IMR-90 (cell line): ENCODE measurements at regions not wholly inside any gene's neighbourhood (a gene's known extent, or its start where the extent isn't known, plus 50 kb on each side); places are given as distances from the start of the nearest gene placed in this dataset.

Experiments used
- ATAC-seq: fragments of 200-7000 bp; cut with Tn5 transposase; 2 replicates; pipeline ENCODE4 v1.9.1; 2020; ENCODE audit warnings: low read depth, mild to moderate bottlenecking, moderate library complexity
- BruUV-seq: library from RNA; stranded (reverse); fragments of 400-500 nt; replicated peaks from 2 replicates; lab custom pipeline; 2021; lab: Mats Ljungman, UMichigan
- CTCF ChIA-PET: fragments of 300-600 bp; formaldehyde crosslinking; extraction: SDS; loops from one replicate; lab custom pipeline; 2021; ENCODE audit warnings: antibody characterized with exemption; lab: Yijun Ruan, JAX
- POLR2A ChIA-PET: fragments of 300-600 bp; sonication (Branson Sonifier 250); formaldehyde crosslinking; loops from one replicate; lab custom pipeline; 2022; ENCODE audit warnings: antibody characterized with exemption; ENCODE audit not compliant: unreplicated experiment; lab: Charles Lee
- DNase-seq: peaks from one replicate; pipeline ENCODE4 v3.0.0; 2013
- H2AFZ ChIP-seq: replicated peaks from 2 replicates; pipeline ENCODE3; 2013; ENCODE audit warnings: low read length, mild to moderate bottlenecking; ENCODE audit not compliant: poor library complexity
- H2AK5ac ChIP-seq: 2 replicates; pipeline ENCODE4 v1.6.1; 2013; ENCODE audit warnings: low read depth, low read length, inconsistent platforms
- H2AK9ac ChIP-seq: replicated peaks from 2 replicates; pipeline ENCODE3; 2013; ENCODE audit warnings: mild to moderate bottlenecking, low read depth, low read length, moderate library complexity; ENCODE audit not compliant: poor library complexity
- H2BK120ac ChIP-seq: 2 replicates; pipeline ENCODE4 v1.6.1; 2013; ENCODE audit warnings: low read depth, low read length, inconsistent platforms
- H2BK15ac ChIP-seq: 3 replicates; pipeline ENCODE4 v1.6.1; 2013; ENCODE audit warnings: low read depth, low read length, inconsistent platforms
- H2BK20ac ChIP-seq: 2 replicates; pipeline ENCODE4 v1.6.1; 2013; ENCODE audit warnings: low read depth, mild to moderate bottlenecking, inconsistent platforms, low read length, moderate library complexity
- H2BK5ac ChIP-seq: 2 replicates; pipeline ENCODE4 v1.6.1; 2013; ENCODE audit warnings: mild to moderate bottlenecking, low read depth, low read length, inconsistent platforms; ENCODE audit not compliant: poor library complexity, severe bottlenecking
- H3K14ac ChIP-seq: replicated peaks from 2 replicates; pipeline ENCODE4 v1.6.1; 2013; ENCODE audit warnings: low read depth, low read length, inconsistent platforms
- H3K18ac ChIP-seq: 2 replicates; pipeline ENCODE4 v1.6.1; 2013; ENCODE audit warnings: low read depth, low read length, control low read depth
- H3K23ac ChIP-seq: 2 replicates; pipeline ENCODE4 v1.6.1; 2013; ENCODE audit warnings: low read depth, low read length, inconsistent platforms
- H3K27ac ChIP-seq: 2 replicates; pipeline ENCODE4 v1.5.1; 2013; ENCODE audit warnings: mild to moderate bottlenecking, control low read depth, low read length; ENCODE audit not compliant: insufficient read depth
- H3K27me3 ChIP-seq: 2 replicates; pipeline ENCODE4 v1.6.1; 2013; ENCODE audit warnings: low read length; ENCODE audit not compliant: control insufficient read depth, insufficient read depth
- H3K36me3 ChIP-seq: 2 replicates; pipeline ENCODE4 v1.6.1; 2013; ENCODE audit warnings: low read length, mixed read lengths; ENCODE audit not compliant: control insufficient read depth, insufficient read depth
- H3K4ac ChIP-seq: 2 replicates; pipeline ENCODE4 v1.6.1; 2013; ENCODE audit warnings: low read depth, low read length, inconsistent platforms
- H3K4me1 ChIP-seq: 2 replicates; pipeline ENCODE4 v1.6.1; 2013; ENCODE audit warnings: low read length, mixed read lengths; ENCODE audit not compliant: control insufficient read depth, insufficient read depth
- H3K4me2 ChIP-seq: 2 replicates; pipeline ENCODE4 v1.6.1; 2013; ENCODE audit warnings: low read depth, mild to moderate bottlenecking, control low read depth, low read length, moderate library complexity
- H3K4me3 ChIP-seq: 2 replicates; pipeline ENCODE4 v1.5.1; 2013; ENCODE audit warnings: low read depth, mild to moderate bottlenecking, control low read depth, low read length, moderate library complexity; ENCODE audit not compliant: insufficient read depth
- H3K56ac ChIP-seq: 2 replicates; pipeline ENCODE4 v1.6.1; 2013; ENCODE audit warnings: low read length, inconsistent platforms; ENCODE audit not compliant: insufficient read depth; ENCODE audit errors: extremely low read depth
- H3K79me1 ChIP-seq, 2 experiments: 2 replicates each; pipeline ENCODE4 v1.6.1; 2013; ENCODE audit warnings: low read length in 2 of 2, inconsistent platforms in 1 of 2, low read depth in 1 of 2
- H3K9ac ChIP-seq: 2 replicates; pipeline ENCODE4 v1.6.1; 2013; ENCODE audit warnings: low read depth, low read length, control low read depth
- H3K9me1 ChIP-seq: 2 replicates; pipeline ENCODE4 v1.6.1; 2013; ENCODE audit warnings: low read length, inconsistent platforms; ENCODE audit not compliant: insufficient read depth
- H3K9me3 ChIP-seq: 2 replicates; pipeline ENCODE4 v1.6.1; 2013; ENCODE audit warnings: low read length; ENCODE audit not compliant: control insufficient read depth, insufficient read depth
- H4K20me1 ChIP-seq: 2 replicates; pipeline ENCODE4 v1.6.1; 2013; ENCODE audit warnings: low read length, inconsistent platforms; ENCODE audit not compliant: insufficient read depth
- H4K5ac ChIP-seq: 2 replicates; pipeline ENCODE4 v1.6.1; 2013; ENCODE audit warnings: mild to moderate bottlenecking, low read depth, low read length, control low read depth
- H4K8ac ChIP-seq, 2 experiments: 2 replicates each; pipeline ENCODE4 v1.6.1; 2013; ENCODE audit warnings: low read depth in 2 of 2, low read length in 2 of 2, control low read depth in 1 of 2, inconsistent platforms in 1 of 2
- H4K91ac ChIP-seq: 2 replicates; pipeline ENCODE4 v1.6.1; 2013; ENCODE audit warnings: low read depth, low read length, inconsistent platforms; ENCODE audit not compliant: insufficient read depth
- BHLHE40 ChIP-seq: fragments of 150-350 bp; IDR thresholded peaks from 2 replicates; pipeline ENCODE4 v1.6.1; 2016; ENCODE audit warnings: mild to moderate bottlenecking, low read depth, low read length
- CEBPB ChIP-seq: IDR thresholded peaks from 2 replicates; pipeline ENCODE4 v1.6.1; 2012; ENCODE audit warnings: low read depth, low read length, improper control_type of control experiment
- POLR2A ChIP-seq: IDR thresholded peaks from 2 replicates; pipeline ENCODE4 v1.6.1; 2012; ENCODE audit warnings: mild to moderate bottlenecking, low read depth, low read length
- RCOR1 ChIP-seq: IDR thresholded peaks from 2 replicates; pipeline ENCODE4 v1.6.1; 2012; ENCODE audit warnings: mild to moderate bottlenecking, low read length, improper control_type of control experiment; ENCODE audit not compliant: insufficient replicate concordance
- RFX5 ChIP-seq: IDR thresholded peaks from 2 replicates; pipeline ENCODE4 v1.8.0; 2012; ENCODE audit warnings: low read depth, mild to moderate bottlenecking, low read length, moderate library complexity
- SMC3 ChIP-seq: fragments of 150-350 bp; IDR thresholded peaks from 2 replicates; pipeline ENCODE4 v1.6.1; 2016; ENCODE audit warnings: low read depth, mild to moderate bottlenecking, antibody characterized with exemption, low read length, moderate library complexity
- WGBS, 2 experiments: methylation state at CpG; one replicate each; pipeline versions ENCODE4 v1.1.5 to v1.1.7; 2013; ENCODE audit warnings: missing lambda C conversion rate in 2 of 2; ENCODE audit not compliant: insufficient read length in 1 of 2; ENCODE audit errors: extremely low coverage in 2 of 2; 5-methylcytosine and 5-hydroxymethylcytosine counted together
- dilution Hi-C: fragments of 300-500 bp; cut with HindIII; formaldehyde crosslinking; loops from one replicate; pipeline ENCODE4 v1.14.3; 2018; ENCODE audit warnings: low sequenced_read_pairs; ENCODE audit not compliant: unreplicated experiment
- in situ Hi-C: fragments of 300-500 bp; cut with MboI; formaldehyde crosslinking; loops from 3 replicates; pipeline ENCODE4 v1.14.3; 2019; ENCODE audit warnings: low sequenced_read_pairs, inconsistent platforms, mixed read lengths
- intact Hi-C: fragments of 100-400 bp; cut with micrococcal nuclease; formaldehyde crosslinking; loops from 2 replicates; pipeline ENCODE4 v1.10.0; 2022

DNA sequence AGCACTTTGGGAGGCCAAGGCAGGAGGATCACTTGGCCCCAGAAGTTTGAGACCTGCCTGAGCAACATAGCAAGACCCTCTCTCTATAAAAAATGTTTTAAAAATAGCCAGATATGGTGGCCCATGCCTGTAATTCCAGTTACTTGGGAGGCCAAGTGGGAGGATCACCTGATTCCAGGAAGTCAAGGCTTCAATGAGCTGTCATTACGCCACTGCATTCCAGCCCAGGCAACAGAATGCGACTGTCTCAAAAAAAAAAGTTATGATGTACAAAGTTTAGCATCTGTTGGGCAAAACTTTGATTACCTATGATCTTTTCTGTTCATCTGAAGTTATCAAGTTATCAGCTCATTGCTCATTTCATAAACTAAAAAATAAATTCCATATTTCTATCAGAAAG, 504.1 kb upstream of the PKDCC start:
- Histone ChIP-seq H3K56ac (no peak overlapping the region), H2BK15ac (no peak overlapping the region), H3K14ac (no peak overlapping the region), H3K9me3 (no peaks in the 10 kb centered on the region), H3K27me3 (no peaks in the 10 kb centered on the region), H4K91ac (no peak overlapping the region), H4K5ac (no peak overlapping the region), H3K4me2 (no peak overlapping the region), H3K36me3 (no peaks in the 10 kb centered on the region), H2AFZ (no peak overlapping the region), H2BK5ac (no peak overlapping the region), H2BK20ac (no peak overlapping the region), H3K27ac (no peak overlapping the region), H3K4me1 (no peaks in the 10 kb centered on the region), H3K4me3 (no peak overlapping the region), H2BK120ac (no peak overlapping the region), H4K8ac (no peak overlapping the region), H3K18ac (no peak overlapping the region), H3K79me1 (no peaks in the 10 kb centered on the region), H3K4ac (no peak overlapping the region), H4K20me1 (no peaks in the 10 kb centered on the region), H3K23ac (no peak overlapping the region), H2AK5ac (no peak overlapping the region), H2AK9ac (no peak overlapping the region), H3K9ac (no peak overlapping the region), H3K9me1 (no peaks in the 10 kb centered on the region)
- WGBS, 2 experiments: no CpG with 5 or more reads among the region's 2 CpGs
- DNase-seq: no peak
- BruUV-seq: no TSS peak
- in situ Hi-C loops (no loop called here), dilution Hi-C loops (no loop called here), intact Hi-C loops (no loop called here)
- POLR2A ChIA-PET: no interaction called here
- TF ChIP-seq RCOR1 (no peak), RFX5 (no peak), BHLHE40 (no peak), CEBPB (no peak), SMC3 (no peak), POLR2A (no peak)
- CTCF ChIA-PET: interaction anchor here (0.7 kb wide), 1 partner anchor 66 kb away, joined by 4 read pairs; no protein-coding TSS in a partner anchor
- ATAC-seq: no peak
